KMS-11 (cell line): ENCODE measurements at regions not wholly inside any gene's neighbourhood (a gene's known extent, or its start where the extent isn't known, plus 50 kb on each side); places are given as distances from the start of the nearest gene placed in this dataset.

Experiments
- H2AFZ ChIP-seq: fragments of 200-600 bp; sonication (generic); 2 replicates; pipeline ENCODE4 v1.6.1; 2016; ENCODE audit warnings: antibody characterized with exemption, mixed run types, low read depth
- H3K27ac ChIP-seq: fragments of 200-600 bp; sonication (generic); 2 replicates; pipeline ENCODE4 v1.6.1; 2016; ENCODE audit warnings: mild to moderate bottlenecking, mixed run types
- H3K27me3 ChIP-seq: fragments of 200-600 bp; sonication (generic); 2 replicates; pipeline ENCODE4 v1.6.1; 2017; ENCODE audit warnings: mild to moderate bottlenecking, low read depth, mixed run types, moderate library complexity; ENCODE audit not compliant: insufficient read depth
- H3K36me3 ChIP-seq: fragments of 200-600 bp; sonication (generic); 2 replicates; pipeline ENCODE4 v1.6.1; 2017; ENCODE audit warnings: mild to moderate bottlenecking, mixed run types; ENCODE audit not compliant: insufficient read depth
- H3K4me1 ChIP-seq: fragments of 200-600 bp; sonication (generic); 2 replicates; pipeline ENCODE4 v1.6.1; 2016; ENCODE audit warnings: mild to moderate bottlenecking, low read depth, mixed run types; ENCODE audit not compliant: poor library complexity, severe bottlenecking
- H3K4me2 ChIP-seq: fragments of 200-600 bp; sonication (generic); 2 replicates; pipeline ENCODE4 v1.7.0; 2016; ENCODE audit warnings: mild to moderate bottlenecking, mixed run types
- H3K4me3 ChIP-seq: fragments of 200-600 bp; sonication (generic); IDR thresholded peaks from 2 replicates; pipeline ENCODE4 v1.6.1; 2017; ENCODE audit warnings: low read depth, low read length, mixed read lengths; ENCODE audit not compliant: insufficient read depth
- H3K79me2 ChIP-seq: fragments of 200-600 bp; sonication (generic); 2 replicates; pipeline ENCODE4 v1.6.1; 2016; ENCODE audit warnings: low read depth, mixed run types; ENCODE audit not compliant: insufficient read depth
- H3K9ac ChIP-seq: fragments of 200-600 bp; sonication (generic); 2 replicates; pipeline ENCODE4 v1.6.1; 2016; ENCODE audit warnings: mild to moderate bottlenecking, mixed run types
- H4K20me1 ChIP-seq: fragments of 200-600 bp; sonication (generic); 2 replicates; pipeline ENCODE4 v1.6.1; 2016; ENCODE audit warnings: mild to moderate bottlenecking, mixed run types; ENCODE audit not compliant: insufficient read depth
- CTCF ChIP-seq: fragments of 200-600 bp; sonication (generic); conservative IDR thresholded peaks from 2 replicates; pipeline ENCODE4 v1.6.1; 2017; ENCODE audit warnings: low read depth, mild to moderate bottlenecking, antibody characterized with exemption, low read length, moderate library complexity, mixed read lengths

- Histone ChIP-seq H3K79me2 (no peaks in the 10 kb centered on the region), H3K27ac (no peak overlapping the region), H3K4me1 (no peaks in the 10 kb centered on the region), H3K27me3 (no peaks in the 10 kb centered on the region), H3K4me3 (no peak overlapping the region), H3K4me2 (no peak overlapping the region), H3K9ac (no peak overlapping the region), H3K36me3 (no peaks in the 10 kb centered on the region), H4K20me1 (no peaks in the 10 kb centered on the region), H2AFZ (no peak overlapping the region)
- no peak for TF ChIP-seq CTCF
These were observed 192.9 kb upstream of the CCDC54 start for GRCh38 chr3:107184375-107184774.

GRCh38 chr3:107188262-107188661 is 189.0 kb upstream of the CCDC54 start:
- H3K27me3 ChIP-seq, result no peaks in the 10 kb centered on the region
- no peaks in the 10 kb centered on the region for H3K36me3 ChIP-seq
- H3K27ac ChIP-seq, result no peak overlapping the region
- H2AFZ ChIP-seq, result no peak overlapping the region
- no peaks in the 10 kb centered on the region for H3K4me1 ChIP-seq
- H3K9ac ChIP-seq, result no peak overlapping the region
- H3K79me2 ChIP-seq, result no peaks in the 10 kb centered on the region
- H3K4me2 ChIP-seq, result no peak overlapping the region
- H4K20me1 ChIP-seq, result no peaks in the 10 kb centered on the region
- no peak overlapping the region for H3K4me3 ChIP-seq
- TF ChIP-seq CTCF, result no peak

GRCh38 chr3:107189158-107189791 is 188.0 kb upstream of the CCDC54 start:
- H4K20me1 ChIP-seq, result no peaks in the 10 kb centered on the region
- no peak overlapping the region for H2AFZ ChIP-seq
- no peak for TF ChIP-seq CTCF
- no peak overlapping the region for H3K9ac ChIP-seq
- H3K27me3 ChIP-seq, result no peaks in the 10 kb centered on the region
- no peaks in the 10 kb centered on the region for H3K4me1 ChIP-seq
- no peak overlapping the region for H3K4me2 ChIP-seq
- no peaks in the 10 kb centered on the region for H3K36me3 ChIP-seq
- H3K79me2 ChIP-seq, result no peaks in the 10 kb centered on the region
- no peak overlapping the region for H3K4me3 ChIP-seq
- no peak overlapping the region for H3K27ac ChIP-seq

- Histone ChIP-seq H3K36me3 (no peaks in the 10 kb centered on the region), H4K20me1 (no peaks in the 10 kb centered on the region), H3K4me1 (no peaks in the 10 kb centered on the region), H2AFZ (no peak overlapping the region), H3K4me2 (no peak overlapping the region), H3K9ac (no peak overlapping the region), H3K79me2 (no peaks in the 10 kb centered on the region), H3K27me3 (no peaks in the 10 kb centered on the region), H3K4me3 (no peak overlapping the region), H3K27ac (no peak overlapping the region)
- TF ChIP-seq CTCF, result no peak
These were observed 184.1 kb upstream of the CCDC54 start for GRCh38 chr3:107193116-107193515.
